Neural progenitor cell (in vitro differentiated cells): ENCODE measurements at regions not wholly inside any gene's neighbourhood (a gene's known extent, or its start where the extent isn't known, plus 50 kb on each side); places are given as distances from the start of the nearest gene placed in this dataset.

Experiments used
- EZH2 ChIP-seq: fragments of 200-600 bp; sonication (generic); IDR thresholded peaks from 2 replicates; pipeline ENCODE4 v1.6.1; 2017; ENCODE audit warnings: antibody characterized with exemption, mild to moderate bottlenecking, moderate library complexity
- TF ChIP-seq, protein P1 (sequence below): fragments of 200-600 bp; sonication (generic); IDR thresholded peaks from 2 replicates; pipeline ENCODE4 v1.5.1; 2017; ENCODE audit warnings: antibody characterized with exemption, mild to moderate bottlenecking

DNA sequence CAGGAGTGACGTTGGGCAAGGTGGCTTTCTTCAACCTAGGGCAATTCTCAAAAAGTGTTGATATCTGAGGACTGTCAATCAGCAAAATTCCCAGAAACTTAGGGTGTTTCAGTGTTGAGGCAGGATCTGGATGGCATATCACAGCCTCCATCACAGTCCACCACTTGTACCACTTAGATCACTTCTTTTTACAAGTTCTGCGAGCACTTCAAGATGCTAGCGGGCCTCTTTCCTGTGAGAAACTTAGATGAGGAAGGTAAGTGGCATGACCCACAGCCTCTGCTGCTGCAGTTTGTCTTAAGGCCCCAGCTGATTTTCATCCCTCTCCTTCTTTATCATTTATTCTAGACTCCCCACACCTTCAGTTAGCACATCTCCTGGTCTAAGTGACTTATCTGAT, 295.4 kb upstream of the ZNF521 start:
- no peak for TF ChIP-seq EZH2
- TF ChIP-seq, protein P1, sequence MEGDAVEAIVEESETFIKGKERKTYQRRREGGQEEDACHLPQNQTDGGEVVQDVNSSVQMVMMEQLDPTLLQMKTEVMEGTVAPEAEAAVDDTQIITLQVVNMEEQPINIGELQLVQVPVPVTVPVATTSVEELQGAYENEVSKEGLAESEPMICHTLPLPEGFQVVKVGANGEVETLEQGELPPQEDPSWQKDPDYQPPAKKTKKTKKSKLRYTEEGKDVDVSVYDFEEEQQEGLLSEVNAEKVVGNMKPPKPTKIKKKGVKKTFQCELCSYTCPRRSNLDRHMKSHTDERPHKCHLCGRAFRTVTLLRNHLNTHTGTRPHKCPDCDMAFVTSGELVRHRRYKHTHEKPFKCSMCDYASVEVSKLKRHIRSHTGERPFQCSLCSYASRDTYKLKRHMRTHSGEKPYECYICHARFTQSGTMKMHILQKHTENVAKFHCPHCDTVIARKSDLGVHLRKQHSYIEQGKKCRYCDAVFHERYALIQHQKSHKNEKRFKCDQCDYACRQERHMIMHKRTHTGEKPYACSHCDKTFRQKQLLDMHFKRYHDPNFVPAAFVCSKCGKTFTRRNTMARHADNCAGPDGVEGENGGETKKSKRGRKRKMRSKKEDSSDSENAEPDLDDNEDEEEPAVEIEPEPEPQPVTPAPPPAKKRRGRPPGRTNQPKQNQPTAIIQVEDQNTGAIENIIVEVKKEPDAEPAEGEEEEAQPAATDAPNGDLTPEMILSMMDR: no peak
